Gastrocnemius medialis (tissue), 4 donors: ENCODE measurements at regions not wholly inside any gene's neighbourhood (a gene's known extent, or its start where the extent isn't known, plus 50 kb on each side); places are given as distances from the start of the nearest gene placed in this dataset.

Source experiments
- ATAC-seq, 2 donors: fragments of 150-250 bp; one replicate each; pipeline ENCODE4 v1.9.1; 2016
- DNase-seq, 2 donors: peaks; one replicate each; pipeline ENCODE4 v3.0.0-alpha.2; 2019
- H3K27ac ChIP-seq, 4 donors: fragments of 200-600 bp; sonication (generic); 1 replicate in 1 of 4; 2 replicates in 3 of 4; pipeline ENCODE4 v1.5.1; 2016 to 2018; ENCODE audit warnings: mild to moderate bottlenecking in 2 of 4, moderate library complexity in 1 of 4
- H3K27me3 ChIP-seq, 3 donors: fragments of 200-600 bp; sonication (generic) in 2 of 3; 1 replicate in 1 of 3; 2 replicates in 2 of 3; pipeline versions ENCODE4 v1.5.1 to v1.6.0; 2016 to 2019; ENCODE audit warnings: mild to moderate bottlenecking in 1 of 3, moderate library complexity in 1 of 3
- H3K36me3 ChIP-seq, 2 donors: fragments of 200-600 bp; sonication (generic) in 1 of 2; one replicate each; pipeline ENCODE4 v1.5.1; 2017 to 2018
- H3K4me1 ChIP-seq, 2 donors: fragments of 200-600 bp; sonication (generic) in 1 of 2; one replicate each; pipeline ENCODE4 v1.5.1; 2016 to 2017; ENCODE audit warnings: mild to moderate bottlenecking in 2 of 2
- H3K4me3 ChIP-seq, 4 donors: fragments of 200-600 bp; sonication (generic) in 3 of 4; 1 replicate in 1 of 4; 2 replicates in 3 of 4; pipeline ENCODE4 v1.5.1; 2016 to 2019; ENCODE audit warnings: mild to moderate bottlenecking in 2 of 4
- H3K9me3 ChIP-seq, 3 donors: fragments of 200-600 bp; sonication (generic) in 2 of 3; 1 replicate in 1 of 3; 2 replicates in 2 of 3; pipeline ENCODE4 v1.5.1; 2016 to 2019
- POLR2A ChIP-seq, 2 donors: fragments of 450-650 bp; IDR thresholded peaks; one replicate each; pipeline ENCODE4 v1.6.1; 2017; ENCODE audit warnings: antibody characterized with exemption in 2 of 2, mild to moderate bottlenecking in 2 of 2, moderate library complexity in 2 of 2
- in situ Hi-C, 4 donors: fragments of 200-750 bp; cut with MboI; loops; one replicate each; pipeline versions ENCODE4 v1.15.0 to v1.8.0; 2017; ENCODE audit warnings: low sequenced_read_pairs in 4 of 4
- intact Hi-C: fragments of 100-400 bp; cut with DNase I; formaldehyde crosslinking; loops from one replicate; pipeline ENCODE4 v1.15.1; 2023; ENCODE audit warnings: low total_unique reads
- TF ChIP-seq, protein P1 (sequence below), 5 experiments: fragments of 450-650 bp in 3 of 5; fragments of 200-600 bp in 2 of 5; sonication (generic) in 2 of 5; IDR thresholded peaks in 4 of 5; conservative IDR thresholded peaks in 1 of 5; 1 replicate in 4 of 5; 2 replicates in 1 of 5; pipeline ENCODE4 v1.5.1; 2016 to 2019; ENCODE audit warnings: antibody characterized with exemption in 5 of 5, mild to moderate bottlenecking in 3 of 5, moderate library complexity in 3 of 5

- no peaks in the 10 kb centered on the region for H3K4me1 ChIP-seq
- in situ Hi-C loops (no loop called here), intact Hi-C loops (no loop called here)
- H3K9me3 ChIP-seq = no peaks in the 10 kb centered on the region
- no peak for ATAC-seq
- H3K36me3 ChIP-seq = no peaks in the 10 kb centered on the region
- TF ChIP-seq, protein P1, sequence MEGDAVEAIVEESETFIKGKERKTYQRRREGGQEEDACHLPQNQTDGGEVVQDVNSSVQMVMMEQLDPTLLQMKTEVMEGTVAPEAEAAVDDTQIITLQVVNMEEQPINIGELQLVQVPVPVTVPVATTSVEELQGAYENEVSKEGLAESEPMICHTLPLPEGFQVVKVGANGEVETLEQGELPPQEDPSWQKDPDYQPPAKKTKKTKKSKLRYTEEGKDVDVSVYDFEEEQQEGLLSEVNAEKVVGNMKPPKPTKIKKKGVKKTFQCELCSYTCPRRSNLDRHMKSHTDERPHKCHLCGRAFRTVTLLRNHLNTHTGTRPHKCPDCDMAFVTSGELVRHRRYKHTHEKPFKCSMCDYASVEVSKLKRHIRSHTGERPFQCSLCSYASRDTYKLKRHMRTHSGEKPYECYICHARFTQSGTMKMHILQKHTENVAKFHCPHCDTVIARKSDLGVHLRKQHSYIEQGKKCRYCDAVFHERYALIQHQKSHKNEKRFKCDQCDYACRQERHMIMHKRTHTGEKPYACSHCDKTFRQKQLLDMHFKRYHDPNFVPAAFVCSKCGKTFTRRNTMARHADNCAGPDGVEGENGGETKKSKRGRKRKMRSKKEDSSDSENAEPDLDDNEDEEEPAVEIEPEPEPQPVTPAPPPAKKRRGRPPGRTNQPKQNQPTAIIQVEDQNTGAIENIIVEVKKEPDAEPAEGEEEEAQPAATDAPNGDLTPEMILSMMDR (IDR thresholded peaks at IDR 0.05 in 4 of 5, conservative IDR thresholded peaks at IDR 0.05 in 1 of 5) = no peak
- TF ChIP-seq POLR2A (IDR thresholded peaks at IDR 0.05) = no peak
- no peak overlapping the region for H3K4me3 ChIP-seq
- H3K27me3 ChIP-seq = no peaks in the 10 kb centered on the region
- no peak for DNase-seq
- no peak overlapping the region for H3K27ac ChIP-seq
These were observed 500.2 kb downstream of the CDH11 start for GRCh38 chr16:64621616-64622015.

DNA sequence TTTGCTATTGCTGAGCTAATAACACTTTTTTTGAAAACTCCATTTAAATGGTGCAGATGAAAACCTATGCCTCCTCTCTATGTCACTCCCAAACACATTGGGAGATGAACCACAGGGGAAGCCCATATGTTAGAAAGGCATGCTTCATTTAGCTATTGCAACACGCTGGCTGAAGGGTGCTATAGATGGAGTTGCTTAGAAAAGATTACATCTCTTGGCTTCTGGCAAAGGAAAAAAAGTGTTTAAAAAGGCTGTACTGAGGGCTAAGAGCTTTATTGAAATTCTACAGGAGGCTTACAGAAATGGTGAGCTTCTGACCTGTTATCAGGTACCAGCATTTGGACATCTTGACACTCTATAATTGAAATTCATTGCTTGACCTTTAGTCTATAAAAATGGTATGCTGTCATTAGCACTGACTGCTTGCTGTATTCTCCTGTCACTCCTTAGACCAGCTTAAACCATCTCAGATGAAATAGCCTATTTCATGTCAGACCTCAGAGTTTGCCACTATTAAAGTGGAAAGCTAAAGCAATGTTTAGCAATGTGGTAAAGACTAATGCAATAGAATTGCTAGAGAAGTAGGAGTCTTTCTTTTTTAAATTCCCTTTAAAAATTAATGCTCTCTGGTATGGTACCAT, 503.9 kb downstream of the CDH11 start:
- TF ChIP-seq POLR2A (IDR thresholded peaks at IDR 0.05) = no peak
- TF ChIP-seq, protein P1 (IDR thresholded peaks at IDR 0.05 in 4 of 5, conservative IDR thresholded peaks at IDR 0.05 in 1 of 5) = no peak
- no peak overlapping the region for H3K27ac ChIP-seq
- ATAC-seq (no peak), DNase-seq (no peak)
- in situ Hi-C loops (no loop called here), intact Hi-C loops (no loop called here)
- no peak overlapping the region for H3K4me3 ChIP-seq
- H3K27me3 ChIP-seq = no peaks in the 10 kb centered on the region
- no peaks in the 10 kb centered on the region for H3K36me3 ChIP-seq
- H3K4me1 ChIP-seq = no peaks in the 10 kb centered on the region
- no peaks in the 10 kb centered on the region for H3K9me3 ChIP-seq

- intact Hi-C loops = no loop called here
- H3K9me3 ChIP-seq = no peaks in the 10 kb centered on the region
- H3K27ac ChIP-seq = no peak overlapping the region
- no peak for TF ChIP-seq POLR2A (IDR thresholded peaks at IDR 0.05)
- TF ChIP-seq, protein P1 (IDR thresholded peaks at IDR 0.05 in 4 of 5, conservative IDR thresholded peaks at IDR 0.05 in 1 of 5) = no peak
- H3K36me3 ChIP-seq = no peaks in the 10 kb centered on the region
- in situ Hi-C loops = no loop called here
- H3K4me3 ChIP-seq = no peak overlapping the region
- no peak for DNase-seq
- ATAC-seq = no peak
- no peaks in the 10 kb centered on the region for H3K4me1 ChIP-seq
- no peaks in the 10 kb centered on the region for H3K27me3 ChIP-seq
These were observed 506.1 kb downstream of the CDH11 start for GRCh38 chr16:64615630-64616280.

DNA sequence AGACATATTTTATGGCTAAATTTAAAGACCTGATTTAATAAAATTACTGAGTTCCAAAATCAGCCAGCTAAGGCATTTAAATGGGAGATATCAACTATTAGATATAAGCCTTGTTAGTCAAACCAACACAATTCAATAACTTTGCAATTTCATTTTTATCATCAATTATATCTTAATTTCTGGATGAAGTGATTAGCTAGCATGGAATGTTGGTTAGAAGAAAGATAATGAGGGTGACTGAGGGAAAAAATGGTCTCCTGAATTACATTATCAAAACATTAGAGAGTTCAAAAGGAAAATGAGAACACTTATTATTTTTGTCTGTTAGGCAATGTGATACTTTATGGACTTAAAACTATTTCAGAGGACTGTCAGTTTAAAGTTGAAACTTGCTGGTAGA, 525.7 kb downstream of the CDH11 start:
- Histone ChIP-seq H3K4me1 (no peaks in the 10 kb centered on the region), H3K9me3 (no peaks in the 10 kb centered on the region), H3K27ac (no peak overlapping the region), H3K36me3 (no peaks in the 10 kb centered on the region), H3K4me3 (no peak overlapping the region), H3K27me3 (no peaks in the 10 kb centered on the region)
- TF ChIP-seq, protein P1 (IDR thresholded peaks at IDR 0.05 in 4 of 5, conservative IDR thresholded peaks at IDR 0.05 in 1 of 5) = no peak
- TF ChIP-seq POLR2A (IDR thresholded peaks at IDR 0.05) = no peak
- intact Hi-C loops = no loop called here
- ATAC-seq (no peak), DNase-seq (no peak)
- in situ Hi-C loops = no loop called here
